Fibroblast of skin of right quadriceps (primary cell): ENCODE measurements at regions not wholly inside any gene's neighbourhood (a gene's known extent, or its start where the extent isn't known, plus 50 kb on each side); places are given as distances from the start of the nearest gene placed in this dataset.
"Not testable (repeated sequence)": the region's sequence is repeated elsewhere in the genome, so short reads cannot be mapped to it uniquely, and the experiment has no call there.

Source experiments
- DNase-seq: peaks from one replicate; pipeline ENCODE4 v3.0.0-alpha.2; 2013

- not testable (repeated sequence) for DNase-seq
Observed at GRCh38 chr3:154810017-154810416, 270.1 kb upstream of the MME start.

- no peak for DNase-seq
Observed at GRCh38 chr3:154801729-154802128, 278.4 kb upstream of the MME start.

GRCh38 chr3:154799800-154800199 lies 280.3 kb upstream of the MME start:
- DNase-seq, result no peak

- DNase-seq, result peak; percentile 96
Observed at GRCh38 chr3:154795582-154795981, 284.5 kb upstream of the MME start.

GRCh38 chr3:154794814-154795445 lies 285.2 kb upstream of the MME start:
- no peak for DNase-seq

- DNase-seq, result no peak
Observed at GRCh38 chr3:154794391-154794790, 285.7 kb upstream of the MME start.

- DNase-seq, result no peak
Observed at GRCh38 chr3:154792828-154793227, 287.3 kb upstream of the MME start.

- DNase-seq, result no peak
Observed at GRCh38 chr3:154791611-154792010, 288.5 kb upstream of the MME start.

- DNase-seq, result peak; percentile 84
Observed at GRCh38 chr3:154786724-154787123, 293.4 kb upstream of the MME start.

GRCh38 chr3:154783521-154783931 lies 296.6 kb upstream of the MME start:
- DNase-seq, result no peak

GRCh38 chr3:154783061-154783460 lies 297.1 kb upstream of the MME start:
- DNase-seq, result no peak

GRCh38 chr3:154782151-154782550 lies 298.0 kb upstream of the MME start:
- DNase-seq, result no peak

GRCh38 chr3:154781595-154781994 lies 298.5 kb upstream of the MME start:
- peak; percentile 20 for DNase-seq

- DNase-seq, result no peak
Observed at GRCh38 chr3:154780263-154780662, 299.9 kb upstream of the MME start.

- DNase-seq, result peak; percentile 81
Observed at GRCh38 chr3:154779571-154779970, 300.5 kb upstream of the MME start.

- no peak for DNase-seq
Observed at GRCh38 chr3:154778057-154778456, 302.1 kb upstream of the MME start.

GRCh38 chr3:154776549-154777225 lies 303.4 kb upstream of the MME start:
- DNase-seq, result no peak

- no peak for DNase-seq
Observed at GRCh38 chr3:154775821-154776548, 304.1 kb upstream of the MME start.

GRCh38 chr3:154766765-154767503 lies 313.2 kb upstream of the MME start:
- DNase-seq, result no peak

GRCh38 chr3:154764856-154765640 lies 315.1 kb upstream of the MME start:
- peak; percentile 5 for DNase-seq

GRCh38 chr3:154762486-154762885 lies 317.6 kb upstream of the MME start:
- DNase-seq, result no peak

GRCh38 chr3:154759966-154760365 lies 320.2 kb upstream of the MME start:
- peak; percentile 10 for DNase-seq
